ENCODE measurements at regions not wholly inside any gene's neighbourhood (a gene's known extent, or its start where the extent isn't known, plus 50 kb on each side); places are given as distances from the start of the nearest gene placed in this dataset.

DNA sequence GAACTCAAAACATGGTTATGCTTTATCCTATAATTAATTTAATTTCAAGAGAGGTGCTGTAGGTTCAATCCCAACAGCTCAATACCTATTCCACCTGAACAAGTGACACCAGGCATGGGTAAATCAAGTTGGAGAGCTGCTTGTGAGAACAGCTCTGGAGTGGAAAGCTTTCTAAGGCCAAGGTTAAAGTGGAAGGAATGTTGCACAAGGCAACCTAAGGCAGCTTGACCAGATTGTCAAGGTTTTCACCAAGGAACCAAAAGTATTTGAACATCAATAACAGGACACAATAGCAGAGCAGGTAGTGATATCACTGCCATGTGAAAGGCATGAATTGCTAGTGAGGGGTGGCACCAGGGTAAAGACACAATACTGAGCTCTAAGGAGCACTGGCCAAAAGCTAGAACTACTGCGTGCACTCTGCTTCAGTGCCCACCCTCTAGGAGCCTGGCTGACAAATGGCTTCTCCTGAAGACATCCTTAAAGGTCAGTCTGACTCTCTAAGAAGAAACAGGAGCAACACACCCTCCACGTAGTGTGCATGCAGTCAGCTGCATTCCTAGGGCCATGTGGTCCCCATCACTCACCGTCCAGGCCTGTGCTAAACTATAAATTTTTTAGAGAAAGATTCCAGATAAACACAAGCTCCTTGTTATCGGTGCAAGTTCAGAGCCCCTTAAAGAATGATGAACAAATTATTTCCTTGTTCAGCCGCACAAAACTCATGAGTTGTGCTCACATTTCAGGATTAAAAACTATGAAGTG, 677.7 kb upstream of the KLF4 start:
- no peak for DNase-seq

DNA sequence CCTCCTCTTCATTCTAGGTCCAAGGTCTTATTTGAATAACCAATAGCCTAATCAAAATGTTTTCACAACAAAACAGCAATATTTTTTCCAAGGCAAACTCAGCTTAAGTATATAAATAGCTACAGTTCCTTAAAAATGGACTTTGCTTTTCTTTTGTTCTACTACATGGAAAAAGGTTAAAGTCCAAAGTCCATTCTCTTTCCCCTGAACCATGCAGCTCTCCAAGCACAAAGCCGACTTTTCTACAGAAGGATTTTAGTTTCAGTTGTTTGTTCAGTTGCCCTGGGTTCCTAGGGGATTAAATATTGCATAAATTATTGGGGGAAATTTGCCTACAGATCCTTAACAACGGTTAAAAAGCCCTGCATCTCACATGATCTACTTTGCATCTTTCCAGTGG, 677.0 kb upstream of the KLF4 start:
- no peak for DNase-seq

DNA sequence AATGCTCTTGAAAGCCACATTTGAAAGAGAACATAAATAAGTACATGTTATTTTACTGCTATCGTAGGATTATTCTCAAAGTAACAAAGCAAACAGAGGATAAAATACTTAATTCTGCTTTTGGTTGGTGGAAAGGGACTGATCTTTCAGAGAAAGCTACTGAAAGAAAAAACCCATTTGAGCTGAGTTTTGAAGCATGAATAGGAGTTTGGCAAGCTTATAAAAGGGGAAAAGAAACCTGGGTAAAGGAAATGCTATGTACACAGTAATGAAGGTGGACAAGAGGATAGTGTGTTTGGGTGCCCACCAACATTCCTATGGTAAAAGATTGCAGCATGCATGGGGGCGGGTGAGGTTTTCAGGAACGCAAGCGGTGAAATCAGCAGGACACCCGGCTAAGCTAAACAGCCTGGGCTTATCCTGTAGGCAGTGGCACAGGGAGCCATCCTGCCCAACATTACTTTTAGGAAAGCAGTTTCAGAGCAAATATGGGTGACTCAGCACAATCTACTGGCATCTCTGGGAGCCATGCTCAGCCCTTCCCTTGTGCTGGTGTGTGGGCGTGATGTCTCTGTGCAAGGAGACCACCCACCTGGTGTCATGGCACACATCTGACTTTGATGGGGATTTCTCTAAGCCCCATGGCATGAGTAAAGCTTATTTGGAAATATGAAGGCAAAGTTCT, 673.9 kb upstream of the KLF4 start:
- DNase-seq, result peak; percentile 6

DNA sequence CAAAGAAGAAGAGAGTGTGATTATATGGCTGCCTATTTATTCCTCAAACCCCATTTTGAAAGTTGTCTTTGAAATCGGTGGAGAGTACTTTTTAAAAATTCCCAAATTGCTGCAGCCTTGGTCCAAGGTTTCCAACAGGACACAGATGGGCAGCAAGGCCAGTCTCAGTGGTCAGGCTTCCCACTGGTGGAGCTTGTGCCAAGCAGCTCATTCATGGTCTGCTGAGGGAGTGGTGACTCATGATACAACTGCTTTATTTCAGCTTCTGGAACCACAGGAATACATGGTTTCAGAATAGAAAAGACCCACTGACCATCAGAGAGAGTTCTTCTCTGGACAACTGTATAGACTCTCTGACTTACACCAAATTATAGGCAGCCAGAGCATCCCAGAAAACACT, 673.1 kb upstream of the KLF4 start:
- peak; percentile 7 for DNase-seq

DNA sequence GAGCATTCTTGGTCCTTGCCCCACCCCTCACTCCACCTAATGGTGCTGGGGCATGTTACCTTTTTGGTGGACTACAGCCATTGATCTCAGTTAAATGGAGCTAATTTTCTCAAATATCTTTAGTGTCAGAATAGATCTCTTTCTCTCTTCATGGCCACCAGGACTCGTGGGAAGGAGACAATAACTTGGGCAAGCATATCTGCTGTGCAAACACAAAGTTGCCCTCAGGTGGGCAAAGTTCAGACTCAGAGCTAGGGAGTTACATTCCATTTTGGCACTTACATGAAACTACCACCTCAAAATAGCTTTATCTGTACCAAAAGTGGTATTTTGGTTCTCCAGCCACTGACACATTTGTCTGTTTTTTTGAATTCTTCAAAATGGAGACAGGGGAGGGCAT, 671.9 kb upstream of the KLF4 start:
- no peak for DNase-seq

DNA sequence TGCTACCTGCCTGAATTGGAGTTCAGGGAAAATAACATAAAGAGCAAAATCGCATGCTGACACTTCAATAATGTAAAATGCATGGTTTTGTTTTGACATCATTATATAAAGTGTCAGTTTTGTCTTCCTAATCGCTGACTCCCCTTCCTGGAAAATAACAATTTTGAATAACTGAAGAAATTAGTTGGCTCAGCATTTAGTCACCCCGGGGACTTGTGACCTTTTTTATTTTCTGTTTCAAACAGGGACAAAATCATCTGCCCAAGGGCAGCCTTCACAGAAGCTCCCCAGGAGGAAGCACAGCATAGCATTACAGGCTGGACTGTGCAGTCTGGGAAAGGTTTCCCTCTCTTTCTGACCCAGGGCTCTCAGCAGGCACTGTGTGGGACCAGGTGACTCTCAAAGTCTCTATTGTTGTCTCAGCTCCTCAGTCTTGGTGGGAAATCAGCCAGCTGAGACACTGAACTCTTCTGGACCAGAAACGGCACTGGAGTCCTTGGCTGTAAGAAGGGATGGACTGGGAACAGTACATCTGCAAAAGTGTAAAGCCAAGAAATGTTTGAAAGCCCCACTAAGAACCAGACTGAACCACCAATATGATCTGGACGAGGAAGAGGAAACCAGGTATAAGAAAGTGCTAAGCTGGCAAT, 671.3 kb upstream of the KLF4 start:
- DNase-seq, result no peak

DNA sequence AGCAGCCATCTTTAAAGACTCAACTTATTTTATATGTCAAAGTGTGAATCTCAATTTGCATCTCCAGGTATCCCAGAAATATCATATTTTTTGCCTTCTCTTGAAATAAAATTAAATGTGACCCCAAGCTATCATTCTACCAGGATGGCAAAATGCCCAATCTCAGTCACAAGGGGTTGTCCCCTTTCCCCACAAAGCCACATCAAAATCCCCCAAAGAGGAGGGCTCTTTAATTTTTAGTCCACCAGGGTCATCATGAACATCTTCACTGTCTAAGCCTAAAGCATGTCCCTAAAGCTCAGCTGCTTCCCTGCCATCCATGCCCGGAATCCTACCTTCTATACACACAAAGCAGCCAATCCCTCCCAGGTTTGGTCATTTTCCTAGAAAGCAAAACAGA, 670.5 kb upstream of the KLF4 start:
- DNase-seq, result no peak

DNA sequence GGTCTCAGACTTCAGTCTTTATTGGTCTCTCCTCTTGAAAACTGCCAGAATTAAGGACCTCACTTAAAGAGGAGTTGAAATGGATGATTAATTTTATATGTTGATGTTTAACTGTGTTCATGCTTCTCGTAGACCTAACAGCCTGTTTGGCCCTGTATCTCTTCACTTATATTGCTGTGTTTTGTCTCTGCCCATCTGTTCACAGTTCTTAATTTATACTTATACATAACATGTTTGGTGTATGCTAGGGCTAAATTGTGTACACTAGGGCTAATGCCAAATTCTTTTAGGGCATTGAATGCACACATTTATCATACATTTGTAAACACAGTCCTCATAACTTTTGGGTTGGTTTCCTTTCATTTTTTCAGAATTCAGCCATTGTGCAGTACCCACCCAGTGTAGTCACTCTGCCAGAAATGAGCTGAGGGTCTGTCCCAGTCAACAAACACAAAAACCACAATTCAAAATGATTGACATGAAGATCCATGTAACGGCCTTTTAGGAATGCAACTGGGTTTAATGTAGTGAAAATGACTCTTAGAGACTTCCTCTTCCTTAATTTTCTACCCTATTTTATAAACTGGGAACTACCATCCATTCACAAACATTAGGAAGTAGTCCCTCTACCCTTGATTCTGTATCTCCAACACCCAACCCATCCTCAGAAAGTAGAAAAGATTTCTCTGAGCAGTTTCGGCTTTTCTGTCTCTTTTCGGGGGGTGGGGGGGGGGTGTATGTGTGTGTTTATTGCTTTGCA, 668.8 kb upstream of the KLF4 start:
- DNase-seq, result no peak

DNA sequence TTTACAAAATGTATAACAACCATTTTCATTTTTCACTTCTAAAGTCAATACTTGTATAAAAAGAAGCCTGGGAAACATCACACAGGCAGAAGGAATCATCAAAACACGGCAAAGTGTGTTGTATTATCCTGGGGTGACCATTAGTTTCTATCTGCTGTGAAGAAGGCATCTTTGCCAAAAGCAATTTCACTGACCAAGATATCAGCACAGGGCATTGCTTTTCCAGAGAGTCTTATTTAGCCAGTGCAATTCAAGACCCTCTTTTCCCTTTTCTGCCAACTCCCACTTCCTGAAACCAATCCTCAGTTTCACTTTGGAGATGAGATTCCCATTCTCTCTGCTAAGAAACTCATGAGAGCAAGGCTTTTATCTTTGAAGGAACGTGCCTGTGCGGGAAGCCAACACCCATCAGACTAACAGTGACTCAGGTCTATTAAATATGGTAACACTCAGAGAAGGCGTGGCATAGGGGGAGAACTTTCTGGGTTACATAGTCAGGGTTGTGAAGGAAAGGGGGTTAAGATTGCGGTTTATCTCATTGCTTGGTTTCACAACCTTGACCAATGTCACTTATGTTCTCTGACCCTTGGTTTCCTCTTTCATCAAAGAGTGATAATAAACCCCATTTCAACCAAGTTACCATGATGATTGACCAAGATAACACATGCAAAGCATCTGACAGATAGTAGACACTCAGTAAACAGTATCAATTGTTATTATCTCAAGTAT, 666.9 kb upstream of the KLF4 start:
- DNase-seq, result no peak

DNA sequence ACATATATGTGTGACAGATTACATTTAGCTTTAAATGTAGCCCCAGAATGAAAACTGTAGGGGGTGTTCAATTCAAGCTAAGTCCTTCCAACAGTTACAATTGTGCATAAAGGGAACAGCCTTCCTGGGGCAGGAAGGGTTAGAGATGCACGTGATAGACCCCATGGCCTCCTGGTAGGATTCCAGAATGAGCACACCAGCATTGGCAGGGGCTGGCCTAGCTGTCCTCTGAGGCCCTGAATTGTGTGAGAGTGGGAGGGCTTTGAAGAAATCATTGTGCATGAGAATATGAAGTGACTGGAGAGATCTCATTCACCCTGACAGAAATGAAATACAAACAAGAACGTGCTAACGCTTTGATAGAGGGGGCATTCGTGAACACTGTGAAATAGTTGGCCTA, 663.8 kb upstream of the KLF4 start:
- no peak for DNase-seq

DNA sequence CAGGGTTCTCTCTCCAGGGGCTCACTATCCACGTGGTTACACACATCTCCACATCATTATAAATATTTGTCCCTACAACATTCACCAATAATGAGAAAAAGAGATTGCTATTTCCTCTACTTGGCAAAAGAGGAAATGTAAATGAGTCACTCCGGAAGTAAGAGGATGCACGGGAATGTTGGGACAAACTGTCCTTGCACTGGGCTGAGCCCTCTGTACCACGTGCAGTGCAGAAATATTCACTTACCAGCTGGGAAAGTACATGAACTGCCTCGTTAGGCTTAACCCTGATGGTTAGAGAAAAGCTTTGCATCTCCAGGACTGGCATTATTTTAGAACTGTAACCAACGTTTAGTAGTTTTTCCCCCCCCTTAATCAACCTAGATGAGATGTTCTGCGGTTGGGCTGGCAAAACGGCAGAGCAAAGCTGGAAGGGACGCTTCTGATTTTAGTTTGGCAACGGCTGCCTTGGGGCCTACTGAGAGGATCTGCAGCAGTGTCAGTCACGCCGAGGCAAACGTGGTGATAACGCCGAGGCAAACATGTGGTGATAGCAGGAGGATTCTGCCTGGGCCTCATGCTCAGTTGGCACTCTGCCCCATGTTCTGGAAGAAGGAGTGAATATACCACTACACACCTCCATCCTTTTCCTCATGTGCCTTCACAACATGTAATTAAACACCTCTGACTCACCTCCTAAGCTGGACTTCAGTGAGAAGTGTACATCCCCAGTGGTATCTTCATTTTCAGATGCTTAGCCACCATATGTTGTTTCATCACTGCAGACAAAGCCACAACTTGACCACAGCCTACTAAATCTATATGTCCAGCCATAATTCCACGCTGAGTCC, 661.4 kb upstream of the KLF4 start:
- no peak for DNase-seq

DNA sequence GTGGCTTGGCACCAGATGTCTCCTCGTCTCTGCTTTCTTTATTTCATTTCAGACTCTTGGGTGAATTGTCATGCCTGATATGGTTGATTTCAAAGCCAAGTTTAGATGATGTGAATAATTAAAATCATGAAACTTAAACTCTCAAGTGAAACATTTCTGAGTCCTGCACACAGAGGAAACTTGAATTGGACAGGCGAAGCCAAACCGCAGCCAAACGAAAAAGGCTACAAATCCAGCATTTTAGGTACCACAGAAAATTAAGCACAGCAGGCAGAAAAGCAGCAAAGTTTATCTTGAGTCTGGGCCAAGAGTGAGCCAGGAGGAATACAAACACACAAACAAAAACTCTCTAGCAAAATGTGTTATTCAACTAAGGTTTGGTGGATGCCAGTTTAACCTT, 659.8 kb upstream of the KLF4 start:
- DNase-seq, result no peak

DNA sequence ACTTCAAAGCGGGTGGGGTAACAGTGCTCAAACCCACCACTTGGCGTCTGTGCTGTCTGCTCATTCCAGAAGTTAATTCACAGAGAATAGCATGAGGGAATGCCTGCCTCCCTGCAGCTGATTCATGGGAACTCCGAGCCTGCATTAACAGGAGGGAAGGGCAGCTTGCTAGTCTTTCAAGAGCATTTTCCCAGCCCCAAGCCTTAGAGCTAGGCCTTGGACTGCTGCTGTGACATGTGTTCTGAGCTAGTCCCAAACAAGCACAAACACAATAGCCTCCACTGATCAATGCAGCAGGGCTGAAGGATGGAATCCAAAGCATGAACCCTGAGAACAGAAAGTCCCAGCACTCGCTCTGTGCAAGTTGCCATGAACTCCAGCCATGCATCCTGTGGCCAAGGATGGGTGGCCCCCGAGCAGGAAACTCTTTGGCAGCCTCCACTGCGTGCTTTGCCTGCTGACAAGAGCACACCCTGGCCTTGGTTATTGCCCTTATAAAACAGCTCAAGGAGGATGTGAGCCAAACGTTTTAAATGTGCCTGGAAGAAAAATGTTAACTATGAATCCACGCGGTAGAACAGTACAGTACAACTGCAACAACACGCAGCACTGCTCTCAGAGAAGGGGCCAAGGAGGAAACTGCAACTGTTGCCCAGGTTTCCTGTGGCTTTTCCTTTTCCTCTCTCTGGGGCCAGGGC, 653.1 kb upstream of the KLF4 start:
- no peak for DNase-seq

DNA sequence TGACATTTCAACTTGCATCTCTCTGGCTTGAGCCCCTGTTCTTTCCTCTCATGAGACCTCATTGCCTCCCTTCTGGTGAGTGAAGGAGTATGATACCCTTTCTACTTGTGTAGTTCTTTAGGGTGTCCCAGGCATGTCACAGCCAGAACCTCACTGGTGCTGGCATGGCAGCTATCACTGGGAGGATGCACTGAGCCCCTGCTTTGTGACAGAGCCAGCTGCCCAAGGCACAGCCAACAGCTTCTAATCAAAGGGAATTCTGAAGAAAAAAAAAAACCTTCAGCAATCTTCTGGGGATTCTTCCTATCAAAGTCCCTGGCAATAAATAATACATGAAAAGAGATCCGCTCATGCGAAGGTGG, 652.6 kb upstream of the KLF4 start:
- no peak for DNase-seq

DNA sequence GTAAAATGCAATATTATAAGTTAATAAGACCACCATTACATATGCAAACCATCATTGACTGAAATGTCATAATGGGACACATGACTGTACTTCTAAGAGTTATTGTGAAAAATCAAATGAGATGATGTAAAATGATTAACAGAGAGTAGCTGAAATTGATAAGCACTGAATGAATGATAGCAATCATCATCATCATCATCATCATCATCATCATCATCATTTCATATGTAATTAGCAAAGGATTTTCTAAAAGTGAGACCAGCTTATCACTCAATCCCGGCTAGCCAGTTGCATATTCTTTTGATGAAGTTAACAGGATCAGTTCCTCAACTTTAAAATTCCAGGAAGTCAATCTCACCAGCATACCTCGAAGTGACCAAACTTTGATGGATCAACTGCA, 650.3 kb upstream of the KLF4 start:
- no peak for DNase-seq

DNA sequence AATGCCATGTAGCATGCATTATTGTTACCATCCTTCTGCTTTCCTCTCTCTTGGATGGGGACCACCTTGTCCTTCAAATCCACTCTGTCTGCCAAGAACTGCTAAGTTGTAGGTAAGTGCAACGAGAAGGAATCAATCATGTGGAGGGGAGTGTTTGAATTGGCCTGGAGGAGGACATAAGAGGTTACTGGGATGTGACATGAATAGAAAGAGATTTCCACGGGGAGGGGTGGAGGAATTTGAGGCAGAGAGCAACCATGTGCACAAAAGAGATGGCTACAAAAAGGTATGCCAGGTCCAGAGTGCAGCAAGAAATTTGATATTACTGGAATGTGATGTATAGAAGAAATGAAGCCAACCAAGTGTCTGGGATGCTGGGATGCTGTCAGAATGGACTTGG, 648.9 kb upstream of the KLF4 start:
- DNase-seq, result no peak

DNA sequence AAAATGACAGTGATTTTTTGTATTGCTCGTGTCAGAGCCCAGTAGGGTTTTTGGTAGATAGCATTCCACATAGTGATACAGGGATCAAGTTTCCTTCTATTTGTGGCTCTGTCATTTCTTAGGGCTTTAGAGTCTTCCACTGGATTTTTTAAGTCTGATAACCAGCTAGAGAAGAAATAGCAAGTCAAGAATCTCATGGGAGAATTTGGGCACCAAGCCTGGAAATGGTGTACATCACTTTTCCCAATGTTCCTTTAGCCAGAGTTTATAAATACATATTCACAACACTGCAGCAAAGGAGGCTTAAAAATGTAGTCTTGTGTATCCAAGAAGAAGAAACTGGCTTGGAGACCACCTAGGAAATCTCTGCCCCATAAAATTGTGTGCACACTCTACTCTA, 647.1 kb upstream of the KLF4 start:
- DNase-seq, result no peak

DNA sequence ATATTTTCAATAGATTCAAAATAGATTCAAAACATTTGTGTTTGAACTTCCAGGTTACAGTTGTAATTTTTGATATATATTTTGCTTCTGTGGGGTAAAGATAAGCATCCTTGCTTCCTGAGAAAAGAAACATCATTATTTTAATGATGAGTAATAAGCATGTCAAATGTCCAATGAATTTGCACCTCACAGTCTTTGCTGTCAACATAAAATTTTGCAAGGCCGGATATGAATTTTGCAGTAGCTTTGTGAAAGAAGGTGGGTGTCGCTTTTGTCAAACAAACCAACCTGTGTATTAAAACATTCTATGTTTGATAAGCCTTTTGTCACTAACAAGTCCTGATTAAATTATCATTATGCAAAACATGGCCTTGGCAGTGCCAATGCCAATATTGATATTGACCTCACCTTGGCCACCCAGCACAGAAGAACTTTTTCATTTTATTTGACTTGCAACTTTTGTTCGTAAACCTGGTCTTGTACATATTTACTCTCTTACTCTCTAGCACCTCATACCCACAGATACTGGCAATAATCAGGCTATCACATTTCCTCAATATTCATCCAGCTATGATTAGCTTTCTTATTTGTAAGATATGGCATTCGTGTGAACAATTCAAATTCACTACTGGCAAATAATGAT, 645.0 kb upstream of the KLF4 start:
- DNase-seq, result no peak

DNA sequence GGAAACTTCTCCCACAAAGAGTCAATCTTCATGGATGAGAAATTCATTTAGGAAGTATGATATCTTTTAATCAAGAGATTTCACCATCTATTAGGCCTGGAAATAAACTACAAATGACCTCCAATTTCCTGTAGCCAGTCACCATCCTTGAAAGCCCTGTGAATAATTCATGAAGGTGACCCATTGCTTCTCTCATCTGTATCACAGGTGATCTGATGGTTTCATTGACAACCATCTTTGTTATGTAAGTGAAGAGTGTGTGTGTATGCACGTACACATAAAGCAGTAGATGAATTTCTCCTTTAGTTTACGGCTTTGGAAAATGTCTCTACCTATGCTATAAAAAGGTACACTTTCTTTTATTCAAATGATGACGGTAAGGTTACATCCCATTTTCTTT, 644.1 kb upstream of the KLF4 start:
- DNase-seq, result no peak

DNA sequence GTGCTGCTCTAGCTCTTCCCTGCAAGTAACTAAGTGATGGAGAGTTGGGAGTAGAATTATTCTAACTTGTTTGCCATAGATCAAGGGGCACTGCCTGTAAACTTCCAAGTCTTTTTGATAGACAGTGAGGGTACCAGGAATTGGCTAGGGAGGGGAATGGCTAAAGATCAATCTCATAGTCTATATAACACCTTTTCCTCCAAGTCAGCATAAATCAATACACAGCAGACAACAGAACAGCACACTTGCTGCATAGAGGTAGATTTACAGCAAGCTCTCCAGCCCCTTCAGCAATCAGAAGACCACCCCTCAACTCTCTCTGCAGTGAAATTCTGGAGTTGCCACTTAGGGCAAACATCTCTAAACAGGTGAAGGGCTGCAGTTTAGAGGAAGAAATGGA, 643.5 kb upstream of the KLF4 start:
- no peak for DNase-seq

DNA sequence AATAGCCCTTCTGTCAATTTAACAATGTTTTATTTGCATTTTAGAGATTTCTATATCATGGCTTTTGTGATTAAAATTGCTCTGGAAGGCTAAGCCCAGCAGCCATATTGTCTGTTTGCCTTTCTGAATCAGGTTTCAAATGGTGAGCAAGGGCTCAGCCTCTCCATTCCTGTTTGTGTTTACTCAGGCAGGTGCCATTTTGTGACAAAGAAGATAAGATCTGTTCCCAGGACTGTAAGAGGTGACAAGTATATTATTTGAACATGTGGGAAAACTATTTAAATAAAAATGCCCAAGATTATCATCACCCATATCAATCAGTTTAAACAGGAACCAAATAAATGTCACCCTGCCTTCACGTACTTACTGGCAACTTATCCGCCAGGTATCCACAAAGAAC, 641.3 kb upstream of the KLF4 start:
- DNase-seq, result no peak
